ENCODE measurements at regions not wholly inside any gene's neighbourhood (a gene's known extent, or its start where the extent isn't known, plus 50 kb on each side); places are given as distances from the start of the nearest gene placed in this dataset.

DNA sequence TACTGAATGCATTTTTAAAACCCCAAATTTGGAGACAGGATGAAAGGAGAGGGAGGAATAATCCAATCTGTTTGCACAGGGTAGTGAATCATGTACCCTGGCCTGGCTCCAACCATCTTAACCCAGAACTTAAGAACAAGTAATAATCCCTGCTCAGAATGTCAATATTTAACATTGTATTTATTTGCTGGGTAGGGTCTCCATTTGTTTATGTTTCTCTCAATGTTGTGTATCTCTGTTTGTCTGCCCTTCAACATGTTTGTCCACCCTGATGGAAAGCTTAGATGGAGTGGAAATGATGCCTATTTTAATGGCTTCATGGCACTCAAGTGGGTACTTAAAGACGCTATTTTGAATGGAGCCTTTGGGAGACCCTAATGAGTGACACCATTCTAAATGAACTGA lies 54.4 kb upstream of the CDC42BPA start:
- peak; percentile 27 for DNase-seq (ENCODE audit: low spot score)

DNA sequence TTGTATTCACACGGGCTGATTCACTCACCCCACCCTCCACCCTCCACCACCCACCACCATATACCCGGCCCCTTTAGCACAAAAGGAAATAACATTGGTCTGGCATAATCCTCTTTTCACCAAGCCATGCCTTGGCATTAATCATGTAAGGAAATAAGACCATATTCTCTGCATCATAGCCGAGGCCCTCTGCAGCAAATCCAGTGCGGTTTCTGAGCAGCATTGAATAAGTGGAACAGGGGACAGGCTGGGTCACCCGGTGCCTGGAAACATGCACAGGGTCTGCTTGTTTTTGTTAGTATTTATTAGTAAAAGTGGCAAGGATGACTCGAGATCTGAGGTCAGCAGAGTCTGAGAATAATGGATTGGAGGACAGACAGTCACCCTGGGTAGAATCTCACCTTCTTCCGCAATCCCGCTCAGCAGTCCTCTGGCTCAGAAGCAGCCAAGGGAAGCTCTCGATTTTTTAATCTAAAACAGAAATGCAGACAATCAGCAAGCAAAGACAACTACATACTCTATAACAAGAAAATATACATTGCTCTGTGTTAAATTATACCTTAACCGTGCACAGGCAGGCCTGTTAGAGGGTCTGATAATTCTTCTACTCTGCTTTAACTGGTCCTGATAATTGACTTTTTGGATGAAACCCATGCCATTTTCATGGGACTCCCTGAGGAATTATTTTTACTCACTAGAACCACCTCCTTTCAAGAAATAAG lies 52.4 kb upstream of the CDC42BPA start:
- no peak for DNase-seq (ENCODE audit: low spot score)

- no peak for DNase-seq (ENCODE audit: low spot score)
These were observed 50.9 kb upstream of the CDC42BPA start for GRCh38 chr1:227369102-227369760.
